Stomach (tissue), 4 donors: ENCODE measurements at regions not wholly inside any gene's neighbourhood (a gene's known extent, or its start where the extent isn't known, plus 50 kb on each side); places are given as distances from the start of the nearest gene placed in this dataset.

Experiments
- EP300 ChIP-seq: sonication (generic); formaldehyde crosslinking; IDR thresholded peaks from one replicate; pipeline ENCODE4 v1.6.1; 2017; ENCODE audit warnings: antibody characterized with exemption
- POLR2A ChIP-seq, 4 donors: fragments of 450-650 bp; IDR thresholded peaks; one replicate each; pipeline ENCODE4 v1.6.1; 2016; ENCODE audit warnings: antibody characterized with exemption in 4 of 4, control low read depth in 2 of 4, mild to moderate bottlenecking in 1 of 4, moderate library complexity in 1 of 4
- POLR2AphosphoS5 ChIP-seq, 3 donors: sonication (generic); formaldehyde crosslinking; IDR thresholded peaks; one replicate each; pipeline ENCODE4 v1.6.1; 2016; ENCODE audit warnings: antibody characterized with exemption in 3 of 3
- TF ChIP-seq, protein P1 (sequence below), 7 experiments: fragments of 450-650 bp in 4 of 7; fragments of 200-600 bp in 3 of 7; sonication (generic) in 3 of 7; IDR thresholded peaks; one replicate each; pipeline ENCODE4 v1.5.1; 2016 to 2019; ENCODE audit warnings: antibody characterized with exemption in 7 of 7, control low read depth in 2 of 7, mild to moderate bottlenecking in 1 of 7

DNA sequence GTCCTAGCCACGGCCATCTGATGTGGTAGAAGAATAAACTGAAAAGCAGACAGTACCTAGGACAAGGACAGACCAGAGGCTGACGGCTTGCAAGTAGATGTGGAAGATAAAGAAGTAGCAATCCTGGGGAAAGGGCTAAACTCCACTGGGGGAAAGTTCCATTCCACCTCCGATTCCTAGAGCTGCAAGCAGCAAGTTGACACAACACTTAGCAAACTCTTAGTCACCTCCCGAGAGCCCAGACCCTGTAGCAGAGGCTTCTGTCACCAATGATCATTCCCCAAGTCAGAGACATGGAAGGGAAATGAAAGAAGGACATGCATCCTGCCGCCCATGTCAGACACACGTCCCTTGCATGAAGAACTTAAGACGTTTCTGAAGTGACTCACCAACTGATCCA lies 99.2 kb upstream of the RPS6KA2 start:
- TF ChIP-seq, protein P1, sequence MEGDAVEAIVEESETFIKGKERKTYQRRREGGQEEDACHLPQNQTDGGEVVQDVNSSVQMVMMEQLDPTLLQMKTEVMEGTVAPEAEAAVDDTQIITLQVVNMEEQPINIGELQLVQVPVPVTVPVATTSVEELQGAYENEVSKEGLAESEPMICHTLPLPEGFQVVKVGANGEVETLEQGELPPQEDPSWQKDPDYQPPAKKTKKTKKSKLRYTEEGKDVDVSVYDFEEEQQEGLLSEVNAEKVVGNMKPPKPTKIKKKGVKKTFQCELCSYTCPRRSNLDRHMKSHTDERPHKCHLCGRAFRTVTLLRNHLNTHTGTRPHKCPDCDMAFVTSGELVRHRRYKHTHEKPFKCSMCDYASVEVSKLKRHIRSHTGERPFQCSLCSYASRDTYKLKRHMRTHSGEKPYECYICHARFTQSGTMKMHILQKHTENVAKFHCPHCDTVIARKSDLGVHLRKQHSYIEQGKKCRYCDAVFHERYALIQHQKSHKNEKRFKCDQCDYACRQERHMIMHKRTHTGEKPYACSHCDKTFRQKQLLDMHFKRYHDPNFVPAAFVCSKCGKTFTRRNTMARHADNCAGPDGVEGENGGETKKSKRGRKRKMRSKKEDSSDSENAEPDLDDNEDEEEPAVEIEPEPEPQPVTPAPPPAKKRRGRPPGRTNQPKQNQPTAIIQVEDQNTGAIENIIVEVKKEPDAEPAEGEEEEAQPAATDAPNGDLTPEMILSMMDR (IDR thresholded peaks at IDR 0.05): no peak
- no peak for TF ChIP-seq POLR2AphosphoS5 (IDR thresholded peaks at IDR 0.05)
- TF ChIP-seq POLR2A (IDR thresholded peaks at IDR 0.05): no peak
- no peak for TF ChIP-seq EP300
